C4-2B (cell line): ENCODE measurements at regions not wholly inside any gene's neighbourhood (a gene's known extent, or its start where the extent isn't known, plus 50 kb on each side); places are given as distances from the start of the nearest gene placed in this dataset.

Experiments
- ZFX ChIP-seq: fragments of 450-650 bp; IDR thresholded peaks from 2 replicates; pipeline ENCODE4 v1.6.1; 2017
- TF ChIP-seq, protein P1 (sequence below): fragments of 450-650 bp; conservative IDR thresholded peaks from 2 replicates; pipeline ENCODE4 v1.5.1; 2017; ENCODE audit warnings: mild to moderate bottlenecking

DNA sequence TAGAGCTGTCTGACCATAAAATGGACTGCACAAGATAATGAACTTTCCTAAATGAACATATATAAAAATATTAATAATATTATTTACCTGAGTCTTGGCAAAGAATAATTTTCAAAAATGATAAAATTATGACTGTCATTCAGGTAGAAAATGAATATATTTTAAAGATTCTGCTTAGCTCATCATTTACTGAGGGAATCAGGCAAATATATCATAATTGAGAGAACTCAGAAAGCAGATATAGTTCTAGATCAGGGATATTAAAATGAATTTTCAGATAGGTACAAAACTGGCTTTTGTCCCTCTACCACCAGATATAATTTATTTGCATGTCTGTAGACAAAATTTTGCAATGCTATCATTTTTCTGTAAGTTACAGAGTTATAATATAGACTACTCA lies 86.1 kb upstream of the CPM start:
- TF ChIP-seq, protein P1, sequence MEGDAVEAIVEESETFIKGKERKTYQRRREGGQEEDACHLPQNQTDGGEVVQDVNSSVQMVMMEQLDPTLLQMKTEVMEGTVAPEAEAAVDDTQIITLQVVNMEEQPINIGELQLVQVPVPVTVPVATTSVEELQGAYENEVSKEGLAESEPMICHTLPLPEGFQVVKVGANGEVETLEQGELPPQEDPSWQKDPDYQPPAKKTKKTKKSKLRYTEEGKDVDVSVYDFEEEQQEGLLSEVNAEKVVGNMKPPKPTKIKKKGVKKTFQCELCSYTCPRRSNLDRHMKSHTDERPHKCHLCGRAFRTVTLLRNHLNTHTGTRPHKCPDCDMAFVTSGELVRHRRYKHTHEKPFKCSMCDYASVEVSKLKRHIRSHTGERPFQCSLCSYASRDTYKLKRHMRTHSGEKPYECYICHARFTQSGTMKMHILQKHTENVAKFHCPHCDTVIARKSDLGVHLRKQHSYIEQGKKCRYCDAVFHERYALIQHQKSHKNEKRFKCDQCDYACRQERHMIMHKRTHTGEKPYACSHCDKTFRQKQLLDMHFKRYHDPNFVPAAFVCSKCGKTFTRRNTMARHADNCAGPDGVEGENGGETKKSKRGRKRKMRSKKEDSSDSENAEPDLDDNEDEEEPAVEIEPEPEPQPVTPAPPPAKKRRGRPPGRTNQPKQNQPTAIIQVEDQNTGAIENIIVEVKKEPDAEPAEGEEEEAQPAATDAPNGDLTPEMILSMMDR, result no peak
- TF ChIP-seq ZFX, result no peak
